Hepatocyte (in vitro differentiated cells): ENCODE measurements at regions not wholly inside any gene's neighbourhood (a gene's known extent, or its start where the extent isn't known, plus 50 kb on each side); places are given as distances from the start of the nearest gene placed in this dataset.

Experiments used
- CTCF ChIP-seq: fragments of 200-600 bp; sonication (generic); IDR thresholded peaks from 2 replicates; pipeline ENCODE4 v1.5.1; 2016; ENCODE audit warnings: antibody characterized with exemption, mild to moderate bottlenecking; ENCODE audit not compliant: poor library complexity
- EZH2phosphoT487 ChIP-seq: fragments of 200-600 bp; sonication (generic); IDR thresholded peaks from one replicate; pipeline ENCODE4 v1.6.1; 2018; ENCODE audit warnings: antibody characterized with exemption, mild to moderate bottlenecking, low read depth, moderate library complexity; ENCODE audit not compliant: unreplicated experiment, severe bottlenecking

- TF ChIP-seq CTCF (no peak), EZH2phosphoT487 (no peak)
These were observed 124.2 kb upstream of the ETV3 start for GRCh38 chr1:157262422-157262821.
